Activated CD8-positive, alpha-beta memory T cell treated with anti-CD3 and anti-CD28 coated beads, Interleukin-2, amount 50 U/mL, for 1 hour (primary cell): ENCODE measurements at regions not wholly inside any gene's neighbourhood (a gene's known extent, or its start where the extent isn't known, plus 50 kb on each side); places are given as distances from the start of the nearest gene placed in this dataset.
"Not testable (repeated sequence)": the region's sequence is repeated elsewhere in the genome, so short reads cannot be mapped to it uniquely, and the experiment has no call there.

Experiments
- DNase-seq: peaks from one replicate; pipeline ENCODE4 v3.0.0-alpha.2; 2020; ENCODE audit errors: extremely low read depth

DNA sequence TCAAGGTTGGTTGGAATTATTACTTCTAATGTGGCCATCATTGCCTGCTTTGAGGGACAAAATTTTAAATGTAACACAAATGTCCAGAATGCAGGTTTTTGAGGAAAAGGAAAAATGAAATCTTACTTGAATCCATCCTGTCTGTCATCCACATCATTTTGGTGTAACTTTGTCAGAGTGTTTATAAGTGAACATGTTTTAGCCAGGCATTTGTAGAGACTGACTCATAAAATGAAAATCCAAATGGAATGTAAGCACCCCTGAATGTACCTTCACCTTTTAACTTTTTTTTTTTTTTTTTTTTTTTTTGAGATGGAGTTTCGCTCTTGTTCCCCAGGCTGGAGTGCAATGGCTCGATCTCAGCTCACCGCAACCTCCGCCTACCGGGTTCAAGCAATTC lies 141.8 kb upstream of the BNIP2 start:
- DNase-seq, result no peak

DNA sequence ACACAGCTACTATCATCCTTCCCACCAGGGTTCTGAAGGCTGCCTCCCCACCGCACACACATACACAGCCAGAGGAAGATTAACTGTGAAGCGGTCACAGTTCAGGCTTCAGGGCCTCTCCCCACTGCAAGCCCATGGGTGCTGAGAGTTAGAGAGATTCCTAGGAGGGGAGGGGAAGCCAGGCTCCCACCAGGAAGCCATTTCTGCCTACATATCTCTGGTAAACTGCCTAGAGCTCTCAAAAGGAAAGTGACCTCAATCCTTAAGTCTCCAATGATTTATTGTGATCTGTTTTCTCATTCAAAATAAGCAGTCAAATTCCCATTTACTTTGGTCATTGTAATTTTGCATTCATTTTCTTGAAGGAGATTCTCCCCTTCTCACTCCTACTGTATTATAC lies 141.0 kb upstream of the BNIP2 start:
- no peak for DNase-seq

DNA sequence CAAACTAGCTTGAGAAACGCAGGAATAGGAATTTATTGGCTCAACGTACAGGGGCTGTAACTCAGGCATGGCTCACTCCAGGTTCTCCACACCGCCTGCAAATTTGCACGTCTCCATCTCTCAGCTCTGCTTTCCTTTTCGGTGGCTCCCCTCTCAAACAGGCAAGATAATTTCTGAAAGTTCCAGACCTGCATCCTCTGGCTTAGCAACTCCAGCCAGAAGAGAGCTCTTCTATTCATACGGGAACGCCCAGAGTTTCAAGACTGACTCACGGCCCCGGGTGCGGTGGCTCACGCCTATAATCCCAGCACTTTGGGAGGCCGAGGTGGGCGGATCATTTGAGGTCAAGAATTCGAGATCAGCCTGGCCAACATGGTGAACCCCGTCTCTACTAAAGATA lies 139.7 kb upstream of the BNIP2 start:
- no peak for DNase-seq

DNA sequence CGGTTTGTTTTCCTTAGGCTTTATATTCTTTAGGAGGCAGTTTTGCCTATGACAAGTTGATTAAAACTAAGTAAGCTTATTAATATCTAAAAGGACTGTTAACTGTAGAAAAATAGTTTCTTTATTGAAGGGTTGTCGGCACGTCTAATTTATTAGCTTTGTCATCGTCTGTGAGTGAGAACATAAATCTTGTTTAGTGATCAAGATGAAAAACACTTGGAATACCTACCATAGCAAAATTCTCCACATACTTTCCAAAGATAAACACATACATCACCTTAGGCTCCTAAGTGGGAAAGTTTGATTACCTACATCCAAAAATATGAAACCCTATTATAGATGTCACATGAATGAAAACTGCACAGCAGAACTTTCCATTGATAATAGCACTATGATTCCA lies 139.1 kb upstream of the BNIP2 start:
- no peak for DNase-seq

DNA sequence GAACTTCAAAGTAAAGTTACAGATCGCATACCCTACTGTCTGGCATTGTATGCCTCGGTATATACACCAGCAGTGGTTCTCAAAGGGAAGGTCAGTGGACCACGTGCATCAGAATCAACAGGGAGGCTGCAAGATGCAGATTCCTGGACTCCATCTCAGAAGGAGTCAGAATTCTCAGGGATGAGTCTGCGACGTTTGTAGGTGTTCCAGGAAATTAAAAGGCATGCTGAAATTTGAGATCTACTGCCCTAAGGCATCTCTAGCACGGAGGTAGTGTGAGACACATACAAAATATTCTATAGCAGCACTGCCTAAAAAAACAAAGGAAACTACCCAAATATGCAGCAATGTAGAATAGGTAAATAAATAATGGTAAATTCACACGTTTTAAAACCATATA lies 136.8 kb upstream of the BNIP2 start:
- DNase-seq, result no peak

DNA sequence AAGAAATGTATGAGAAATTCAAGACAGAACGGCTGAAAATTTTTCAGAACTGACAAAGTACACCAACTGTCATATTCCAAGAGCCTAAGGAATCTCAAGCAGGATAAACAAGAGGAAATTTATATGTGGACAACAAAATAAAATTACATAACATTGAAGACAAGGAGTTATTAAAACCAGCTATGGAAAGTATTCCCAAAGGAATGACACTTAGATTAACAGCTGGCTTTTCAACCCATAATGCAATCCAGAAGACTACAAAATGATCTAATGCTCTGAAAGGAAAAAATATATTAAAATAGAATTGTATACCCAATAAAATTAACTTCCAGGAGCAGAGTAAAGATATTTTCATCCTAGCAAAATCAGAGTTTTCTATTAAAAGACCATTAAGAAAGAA lies 132.2 kb upstream of the BNIP2 start:
- no peak for DNase-seq

DNA sequence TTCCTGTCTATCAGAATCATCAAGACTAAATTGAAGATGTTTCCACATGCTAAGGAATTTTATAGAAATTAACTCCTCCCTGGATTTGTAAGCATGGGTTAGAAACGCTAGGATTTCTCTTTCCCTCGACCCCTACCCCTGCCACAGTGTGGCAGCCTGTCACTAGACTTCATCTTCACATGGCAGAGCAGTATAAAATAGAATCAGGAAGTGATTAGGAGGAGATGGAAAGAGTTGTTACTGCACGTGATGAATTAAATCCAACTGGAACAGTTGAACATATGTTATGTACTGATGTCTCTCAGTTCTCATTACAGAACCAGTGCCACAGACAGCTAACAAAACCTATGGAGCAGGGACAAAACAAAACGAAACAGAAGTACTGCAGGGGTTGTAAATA lies 130.0 kb upstream of the BNIP2 start:
- DNase-seq, result no peak

DNA sequence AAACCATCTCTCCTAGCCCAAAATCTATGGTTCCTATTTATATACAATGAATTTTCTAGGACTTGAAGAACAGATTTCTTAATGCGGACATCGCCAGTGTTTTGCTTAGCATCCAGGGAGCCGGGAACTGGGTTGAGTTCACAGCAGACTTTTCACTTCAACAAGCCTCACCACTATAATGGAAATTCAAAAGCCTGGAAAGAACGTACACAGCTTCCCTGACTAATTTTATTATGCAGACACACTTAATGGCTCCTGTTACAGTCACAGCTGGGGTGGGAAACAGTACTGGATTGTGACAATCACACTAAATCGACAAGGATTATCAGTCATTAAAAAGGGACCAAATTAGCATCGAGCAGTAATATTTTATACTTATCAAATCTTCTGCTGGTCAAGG lies 129.2 kb upstream of the BNIP2 start:
- DNase-seq, result no peak

DNA sequence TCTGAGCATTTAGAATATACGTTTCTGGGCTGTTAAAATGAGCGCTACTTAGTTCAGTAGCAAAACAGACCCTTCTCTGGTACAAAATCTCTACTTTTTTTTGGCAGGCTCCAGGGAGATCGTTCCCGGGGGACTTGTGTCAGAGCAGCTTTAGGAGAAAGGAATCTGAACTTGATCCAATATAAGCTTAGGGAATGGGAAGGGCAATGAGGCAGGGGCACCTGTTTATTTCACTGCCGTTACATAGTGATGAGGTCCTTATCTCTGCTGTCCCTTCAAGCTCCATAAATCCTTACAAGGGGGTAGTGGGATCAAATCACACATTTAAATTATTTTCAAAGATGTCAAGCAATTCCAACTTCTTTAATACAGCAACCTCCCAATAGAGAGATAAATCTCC lies 128.7 kb upstream of the BNIP2 start:
- no peak for DNase-seq

DNA sequence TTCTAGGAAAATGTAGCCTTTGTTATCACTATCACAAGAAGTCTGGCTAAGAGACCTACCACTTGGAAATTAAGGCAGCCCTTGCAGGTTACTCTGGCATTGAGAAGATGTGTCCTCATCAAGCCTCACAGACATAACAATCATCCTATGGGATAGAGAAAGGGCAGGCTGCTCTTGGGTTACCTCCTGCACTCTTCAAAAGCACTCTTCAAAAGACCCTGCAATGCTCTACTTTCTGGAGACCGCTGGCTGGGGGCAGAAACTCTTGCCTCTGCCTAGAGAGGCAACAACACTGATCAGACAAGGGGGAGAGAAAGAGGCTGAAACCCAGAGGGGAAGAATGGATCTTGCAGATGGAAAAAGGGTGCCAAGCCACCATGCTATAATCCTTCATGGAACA lies 127.9 kb upstream of the BNIP2 start:
- no peak for DNase-seq

DNA sequence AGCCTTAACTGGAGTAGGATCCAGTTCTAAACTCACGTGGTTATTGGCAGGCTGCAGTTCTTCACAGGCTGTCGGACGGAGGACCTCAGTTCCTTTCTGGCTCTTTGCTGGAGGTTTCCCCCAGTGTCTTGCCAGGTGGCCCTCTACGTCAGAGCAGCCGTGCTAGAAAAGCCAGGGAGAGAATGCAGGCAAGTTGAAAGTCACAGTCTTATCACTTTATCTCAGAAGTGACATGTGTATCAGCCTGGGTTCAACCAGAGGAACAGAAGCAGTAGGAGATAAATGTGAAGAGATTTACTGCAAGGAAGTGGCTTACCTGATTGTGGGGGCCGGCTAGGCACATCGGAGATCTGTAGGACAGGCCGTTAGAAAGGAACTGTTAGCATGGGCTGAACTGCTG lies 125.3 kb upstream of the BNIP2 start:
- peak; percentile 18 for DNase-seq

DNA sequence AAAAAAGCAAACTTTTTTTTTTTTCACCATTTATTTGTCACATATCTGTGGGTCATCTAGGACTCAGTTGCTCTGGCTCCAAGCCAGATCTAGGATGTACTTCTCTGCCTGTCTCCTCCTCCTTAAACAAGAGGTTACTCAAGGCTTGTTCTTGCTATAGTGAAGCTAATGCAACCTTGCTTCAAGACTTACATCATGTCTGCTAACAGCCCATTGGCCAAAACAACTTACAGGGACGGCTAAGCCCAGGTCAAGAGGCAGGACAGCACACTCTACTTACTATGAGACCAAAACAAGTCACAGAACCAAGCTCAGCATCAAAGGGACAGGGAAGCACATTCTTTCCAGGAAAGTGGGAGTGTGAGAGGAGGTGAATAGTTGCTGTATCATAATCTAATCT lies 123.8 kb upstream of the BNIP2 start:
- DNase-seq, result no peak

DNA sequence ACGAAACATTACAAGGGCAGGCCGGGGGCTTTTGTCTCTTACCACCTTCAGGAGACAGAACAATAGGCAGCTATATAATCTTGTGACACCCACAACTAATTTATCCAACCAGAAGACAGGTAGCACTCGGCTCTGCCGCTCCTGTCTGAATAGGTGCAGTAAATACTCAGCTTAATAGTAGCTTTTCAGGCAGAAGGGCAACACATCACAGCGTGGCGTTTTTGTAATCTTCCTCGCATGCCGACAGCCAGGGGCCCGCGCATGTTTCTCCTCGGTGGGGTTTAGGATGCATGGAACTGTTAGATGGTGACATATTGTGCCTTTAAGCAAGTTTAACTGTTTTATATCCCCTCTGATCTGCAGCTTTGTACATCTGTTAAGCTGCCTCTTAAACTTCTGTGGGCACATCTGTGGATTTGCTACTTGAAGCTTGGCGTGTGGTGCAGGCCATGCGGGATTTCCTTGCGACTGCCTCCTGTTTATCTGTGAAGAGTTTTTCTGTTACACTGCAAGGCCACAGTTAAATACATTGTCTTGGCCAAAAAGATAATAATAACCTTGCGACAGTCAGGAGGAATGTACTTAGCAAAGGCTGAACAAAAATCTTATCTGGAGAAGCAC lies 123.2 kb upstream of the BNIP2 start:
- DNase-seq, result no peak

DNA sequence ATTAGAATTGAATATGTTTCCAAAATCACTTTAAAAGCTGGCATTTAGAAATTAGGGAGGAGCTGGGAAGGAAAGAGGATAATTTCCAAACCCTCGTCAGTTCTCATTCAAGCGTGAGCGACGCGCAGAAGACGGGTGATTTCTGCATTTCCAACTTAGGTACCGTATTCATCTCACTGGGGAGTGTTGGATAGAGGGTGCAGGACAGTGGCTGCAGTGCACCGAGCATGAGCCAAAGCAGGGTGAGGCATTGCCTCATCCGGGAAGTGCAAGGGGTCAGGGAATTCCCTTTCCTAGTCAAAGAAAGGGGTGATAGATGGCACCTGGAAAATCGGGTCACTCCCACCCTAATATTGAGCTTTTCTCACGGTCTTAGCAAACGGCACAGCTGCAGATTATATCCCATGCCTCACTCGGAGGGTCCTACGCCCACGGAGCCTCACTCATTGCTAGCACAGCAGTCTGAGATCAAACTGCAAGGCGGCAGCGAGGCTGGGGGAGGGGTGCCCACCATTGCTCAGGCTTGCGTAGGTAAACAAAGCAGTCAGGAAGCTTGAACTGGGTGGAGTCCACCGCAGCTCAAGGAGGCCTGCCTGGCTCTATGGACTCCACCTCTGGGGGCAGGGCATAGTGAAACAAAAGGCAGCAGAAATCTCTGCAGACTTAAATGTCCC lies 114.3 kb upstream of the BNIP2 start:
- peak; percentile 59 for DNase-seq

DNA sequence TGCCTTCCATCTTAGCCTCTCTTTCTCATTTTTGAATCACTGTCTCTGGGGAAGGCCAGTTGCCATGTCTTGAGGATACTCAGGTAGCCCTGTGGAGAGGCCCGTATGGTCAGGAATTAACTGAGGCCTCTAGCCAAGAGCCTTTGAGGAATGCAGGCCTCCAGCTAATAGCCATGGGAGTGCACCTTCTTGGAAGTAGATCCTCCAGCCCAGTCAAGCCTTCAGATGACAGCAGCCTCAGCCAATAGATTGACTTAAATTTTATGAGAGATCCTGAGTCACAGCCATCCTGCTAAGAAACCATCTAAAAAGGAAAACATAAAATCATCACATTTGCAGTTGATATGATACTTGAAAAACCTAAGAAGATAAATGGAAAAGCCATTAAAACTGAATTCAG lies 112.5 kb upstream of the BNIP2 start:
- no peak for DNase-seq

DNA sequence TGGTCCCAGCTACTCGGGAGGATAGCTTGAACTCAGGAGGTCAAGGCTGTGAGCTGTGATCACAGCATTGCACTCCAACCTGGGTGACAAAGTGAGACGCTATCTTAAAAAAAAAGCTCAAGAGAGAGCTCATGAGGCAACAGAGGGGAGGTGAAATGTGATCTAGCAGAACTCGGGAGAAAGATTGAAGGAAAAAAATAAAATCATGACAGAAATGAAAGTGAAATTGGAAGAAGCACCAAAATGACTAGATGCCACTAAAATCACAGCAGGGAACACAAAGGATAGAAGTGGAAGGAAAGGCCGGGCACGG lies 109.4 kb upstream of the BNIP2 start:
- DNase-seq, result no peak

DNA sequence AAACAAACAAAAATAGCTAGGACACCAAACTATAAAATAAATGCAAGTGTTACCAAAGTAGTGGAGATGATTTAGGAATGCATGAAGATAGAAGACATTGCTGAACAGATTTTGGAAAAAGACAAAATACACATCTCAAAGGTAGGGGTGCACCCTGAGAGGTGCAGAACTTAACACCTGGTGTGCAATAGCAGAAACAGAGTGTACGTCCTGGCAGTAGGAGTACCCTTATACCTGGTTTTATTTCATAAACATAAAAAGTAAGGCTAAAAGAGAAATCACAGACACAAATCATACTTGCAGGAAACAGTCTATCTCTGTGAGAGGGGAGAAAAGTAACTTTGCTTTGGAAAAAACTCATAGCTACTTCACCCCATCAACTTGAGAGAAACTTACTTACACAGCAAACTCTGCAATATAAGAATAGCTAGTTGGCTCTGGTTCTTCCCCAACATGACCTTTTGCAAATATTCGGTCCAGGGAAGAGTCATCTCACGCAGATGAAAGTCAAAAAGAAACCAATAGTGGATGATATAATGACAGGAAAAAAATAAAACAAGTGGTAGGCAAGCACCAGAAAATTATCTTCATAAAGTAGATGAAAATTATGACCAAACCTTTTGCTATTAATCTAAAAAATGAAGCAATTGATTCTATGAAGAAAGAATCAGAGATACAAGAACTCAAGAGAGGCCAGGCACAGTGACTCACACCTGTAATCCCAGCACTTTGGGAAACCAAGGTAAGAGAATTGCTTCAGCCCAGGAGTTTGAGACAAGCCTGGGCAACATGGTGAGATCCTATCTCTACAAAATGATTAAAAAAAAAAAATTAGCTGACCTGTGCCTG lies 108.9 kb upstream of the BNIP2 start:
- DNase-seq, result no peak

DNA sequence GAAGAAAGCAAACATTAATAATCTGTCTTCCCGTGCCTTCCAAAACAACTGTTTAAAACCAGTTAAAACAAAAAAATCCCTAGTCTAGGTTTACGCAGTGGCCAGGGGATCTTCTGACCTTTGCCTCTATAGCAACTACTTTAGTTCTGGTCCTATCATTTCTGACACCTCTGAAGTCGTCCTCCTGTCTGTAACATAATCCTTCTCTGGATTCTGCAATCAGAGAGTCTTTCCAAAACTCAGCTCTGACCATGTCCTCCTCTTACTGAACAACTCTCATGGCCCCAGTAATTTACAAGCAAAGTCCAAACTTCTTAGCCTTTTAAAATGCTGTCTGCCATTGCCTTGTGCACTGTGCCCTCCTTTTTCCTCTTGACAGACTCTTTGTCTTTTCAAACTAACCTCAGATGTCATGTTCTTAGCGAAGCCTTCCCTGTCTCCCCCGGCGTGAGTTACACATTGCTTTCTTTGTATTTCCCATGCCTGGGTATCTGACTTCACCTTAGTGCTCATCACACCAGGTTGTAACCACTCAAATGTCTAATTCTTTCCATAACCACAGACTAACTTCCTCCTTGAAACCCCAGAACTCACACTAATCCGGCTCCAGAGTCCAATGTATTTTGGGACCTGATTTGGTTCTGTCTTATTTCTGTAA lies 105.2 kb upstream of the BNIP2 start:
- DNase-seq, result peak; percentile 12

DNA sequence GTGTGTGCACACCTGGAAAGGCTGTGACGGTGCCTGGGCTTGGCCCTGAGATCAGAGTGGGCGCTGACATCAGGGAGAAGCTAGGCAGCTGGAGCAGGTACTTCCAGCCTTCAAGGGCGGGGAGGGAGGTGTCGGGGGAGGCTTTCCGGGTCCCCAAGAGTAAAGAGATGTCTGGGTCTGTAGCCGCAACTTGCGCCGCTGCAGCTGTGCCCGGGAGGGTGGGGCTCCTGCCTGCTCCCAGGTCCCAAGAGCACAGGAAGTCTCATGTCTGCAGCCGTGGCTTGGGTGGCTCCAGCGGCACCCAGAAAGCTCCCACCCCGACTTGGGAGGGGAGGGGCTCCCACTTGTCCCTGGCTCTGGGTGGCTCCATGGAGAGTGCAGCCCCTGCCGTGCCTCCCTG lies 103.2 kb upstream of the BNIP2 start:
- DNase-seq, result no peak

DNA sequence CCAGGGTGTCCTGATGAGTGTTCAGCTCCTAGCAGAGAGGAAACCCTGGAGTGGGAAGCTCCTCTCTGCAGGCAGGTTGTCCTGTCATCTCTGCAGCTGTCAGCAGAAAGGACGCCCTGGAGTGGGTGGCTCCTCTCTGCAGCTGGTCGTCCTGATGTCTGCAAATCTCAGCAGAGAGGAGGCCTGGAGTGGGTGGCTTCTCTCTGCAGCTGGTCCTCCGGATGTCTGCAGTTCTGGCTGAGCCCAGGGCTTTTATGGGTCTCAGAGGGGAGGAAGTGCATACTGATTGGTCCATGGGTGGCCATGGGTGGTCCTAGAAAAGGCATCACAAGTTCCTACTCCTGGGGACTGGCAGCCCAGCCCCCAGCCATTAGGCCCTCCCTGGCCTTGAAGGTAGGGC lies 102.6 kb upstream of the BNIP2 start:
- no peak for DNase-seq

DNA sequence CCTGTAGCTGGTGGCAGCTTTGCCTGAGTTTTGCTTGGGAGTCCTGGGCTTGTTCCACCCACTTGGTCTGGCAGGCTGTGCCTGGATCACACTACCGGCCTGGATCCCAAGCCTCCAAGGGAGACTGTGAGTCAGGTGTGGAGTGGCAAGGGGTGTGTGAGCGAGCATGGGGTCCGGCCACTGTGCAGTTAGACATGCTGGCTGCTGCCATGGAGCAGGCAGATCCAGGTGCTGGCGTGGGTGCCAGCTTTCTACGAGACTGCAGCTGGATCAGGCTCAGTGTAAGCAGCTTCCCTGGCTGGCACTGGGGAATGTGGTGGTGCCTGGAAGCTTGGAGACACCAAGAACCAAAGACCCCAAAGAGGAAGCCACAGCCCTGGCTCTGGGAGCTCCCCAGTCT lies 102.0 kb upstream of the BNIP2 start:
- DNase-seq, result no peak

DNA sequence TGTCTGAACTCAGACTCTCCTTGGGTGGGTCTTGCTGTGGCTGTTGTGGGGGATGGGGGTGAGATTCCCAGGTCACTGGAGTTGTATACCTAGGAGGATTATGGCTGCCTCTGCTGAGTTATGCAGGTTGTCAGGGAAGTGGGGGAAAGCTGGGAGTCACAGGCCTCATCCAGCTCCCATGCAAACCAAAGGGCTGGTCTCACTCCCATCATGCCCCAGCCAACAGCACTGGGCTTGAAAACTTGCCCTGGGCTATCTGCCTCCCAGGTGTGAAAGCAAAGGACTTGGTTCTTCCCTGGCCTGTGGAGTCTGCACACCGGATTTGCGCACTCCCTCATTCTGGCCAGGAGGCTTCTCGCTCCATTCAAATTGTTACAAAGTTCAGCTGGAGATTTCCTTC lies 97.3 kb upstream of the BNIP2 start:
- not testable (repeated sequence) for DNase-seq

DNA sequence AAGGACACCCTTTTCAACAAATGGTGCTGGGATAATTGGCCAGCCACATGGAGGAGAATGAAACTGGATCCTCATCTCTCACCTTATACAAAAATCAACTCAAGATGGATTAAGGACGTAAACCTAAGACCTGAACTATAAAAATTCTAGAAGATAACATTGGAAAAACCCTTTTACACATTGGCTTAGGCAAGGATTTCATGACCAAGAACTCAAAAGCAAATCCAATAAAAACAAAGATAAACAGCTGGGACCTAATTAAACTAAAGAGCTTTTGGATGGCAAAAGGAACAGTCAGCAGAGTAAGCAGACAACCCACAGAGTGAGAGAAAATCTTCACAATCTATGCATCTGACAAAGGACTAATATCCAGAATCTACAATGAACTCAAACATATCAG lies 96.9 kb upstream of the BNIP2 start:
- DNase-seq, result not testable (repeated sequence)
